HUES64 (cell line): ENCODE measurements at regions not wholly inside any gene's neighbourhood (a gene's known extent, or its start where the extent isn't known, plus 50 kb on each side); places are given as distances from the start of the nearest gene placed in this dataset.
A peak's percentile ranks its signal among the peaks of the same experiment; 100 is the strongest.

ENCODE experiments used
- H3K27ac ChIP-seq: 2 replicates; pipeline ENCODE4 v1.7.0; 2013; ENCODE audit warnings: low read depth, low read length, inconsistent platforms
- H3K27me3 ChIP-seq: 2 replicates; pipeline ENCODE4 v1.6.1; 2013; ENCODE audit warnings: mild to moderate bottlenecking, low read length; ENCODE audit not compliant: insufficient read depth
- H3K36me3 ChIP-seq: 2 replicates; pipeline ENCODE4 v1.6.1; 2013; ENCODE audit warnings: mild to moderate bottlenecking, low read length; ENCODE audit not compliant: insufficient read depth
- H3K4me1 ChIP-seq: 2 replicates; pipeline ENCODE4 v1.6.1; 2013; ENCODE audit warnings: mild to moderate bottlenecking, low read length, moderate library complexity; ENCODE audit not compliant: insufficient read depth
- H3K4me3 ChIP-seq: 2 replicates; pipeline ENCODE4 v1.5.1; 2013; ENCODE audit warnings: mild to moderate bottlenecking, low read length, moderate library complexity
- H3K9ac ChIP-seq: 2 replicates; pipeline ENCODE4 v1.6.1; 2013; ENCODE audit warnings: mild to moderate bottlenecking, low read depth, low read length
- H3K9me3 ChIP-seq: 2 replicates; pipeline ENCODE4 v1.6.1; 2013; ENCODE audit warnings: low read depth, low read length; ENCODE audit not compliant: insufficient read depth
- WGBS: fragments of 150-250, 120-280 bp; methylation state at CpG from one replicate; pipeline ENCODE4 v1.1.7; 2013; ENCODE audit warnings: missing lambda C conversion rate; 5-methylcytosine and 5-hydroxymethylcytosine counted together

DNA sequence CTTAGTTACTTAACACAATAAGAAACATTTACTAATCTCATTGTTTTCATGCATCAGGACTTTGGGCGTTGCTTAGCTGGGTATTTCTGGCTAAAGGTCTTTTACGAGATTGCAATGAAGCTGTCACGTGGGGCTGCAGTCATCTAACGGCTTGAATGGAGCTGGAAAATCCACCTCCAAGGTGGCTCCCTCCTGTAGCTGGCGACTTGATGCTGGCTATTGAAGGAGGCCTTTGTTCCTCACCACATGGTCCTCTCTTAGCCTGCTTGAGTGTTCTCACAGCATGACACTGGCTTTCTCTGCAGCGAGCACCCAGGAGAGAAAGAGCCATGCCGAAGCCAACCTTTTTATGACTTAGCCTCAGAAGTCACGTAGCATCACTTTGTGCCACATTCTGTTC, 92.0 kb downstream of the NHLRC3 start:
- Histone ChIP-seq H3K9me3 (no peaks in the 10 kb centered on the region), H3K36me3 (no peaks in the 10 kb centered on the region), H3K27me3 (no peaks in the 10 kb centered on the region), H3K4me1 (peaks cover 21% of the 10 kb centered on the region; the same call in 1 of the 2 replicates), H3K27ac (0 out of 2 replicates have a peak overlapping the region, but pooled peaks have one; percentile 14), H3K4me3 (no peak overlapping the region), H3K9ac (no peak overlapping the region)
- WGBS, result 63% methylated on average over 8 of the region's 8 CpGs

DNA sequence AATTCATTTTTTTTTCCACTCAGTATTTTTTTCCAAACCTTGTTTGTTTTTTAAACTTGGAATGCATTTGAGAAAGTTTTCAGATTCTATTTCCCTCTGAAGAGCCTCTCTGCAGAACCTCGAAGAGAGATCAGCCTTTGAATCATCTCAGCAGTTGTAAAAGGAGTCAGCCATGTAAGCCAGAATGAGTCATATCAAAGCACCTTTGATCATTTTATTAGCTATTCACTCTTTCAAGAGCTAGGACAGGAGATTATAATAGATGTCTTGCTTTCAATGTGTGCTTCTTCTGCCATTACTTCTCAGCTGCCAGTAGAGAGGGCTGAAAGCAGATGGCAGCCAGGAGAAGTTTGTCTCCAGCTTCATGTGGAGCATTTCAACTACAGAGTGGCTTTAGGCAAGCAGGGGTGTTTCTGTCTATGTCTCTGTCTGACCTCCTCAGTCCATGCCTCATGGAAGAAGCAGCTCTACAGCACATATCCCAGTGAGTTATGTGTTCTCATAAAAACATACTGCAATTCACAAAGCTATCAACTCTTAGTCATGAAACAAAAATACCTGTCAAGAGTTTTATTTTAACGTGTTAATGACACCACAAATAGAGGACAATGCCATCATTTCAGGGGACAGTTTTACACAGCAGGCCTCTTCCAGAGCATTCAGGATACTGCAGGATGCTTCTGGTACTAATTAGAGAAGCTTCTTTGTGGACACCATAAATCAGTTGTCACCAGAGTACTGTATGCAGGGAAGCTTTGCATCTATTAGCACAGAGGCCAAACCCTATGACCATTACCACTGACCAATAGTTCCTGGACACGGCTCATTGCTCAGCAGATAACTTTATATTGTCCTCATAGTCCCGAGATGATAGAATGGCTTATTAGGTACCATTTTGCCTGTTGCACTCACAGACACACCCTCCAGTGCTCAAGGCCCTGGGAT, 94.3 kb downstream of the NHLRC3 start:
- peaks cover 21% of the 10 kb centered on the region; the same call in 1 of the 2 replicates for H3K4me1 ChIP-seq
- no peak overlapping the region for H3K9ac ChIP-seq
- H3K4me3 ChIP-seq, result no peak overlapping the region
- no peaks in the 10 kb centered on the region for H3K9me3 ChIP-seq
- 90% methylated on average over 4 of the region's 4 CpGs for WGBS
- no peaks in the 10 kb centered on the region for H3K36me3 ChIP-seq
- H3K27me3 ChIP-seq, result no peaks in the 10 kb centered on the region
- H3K27ac ChIP-seq, result no peak overlapping the region

DNA sequence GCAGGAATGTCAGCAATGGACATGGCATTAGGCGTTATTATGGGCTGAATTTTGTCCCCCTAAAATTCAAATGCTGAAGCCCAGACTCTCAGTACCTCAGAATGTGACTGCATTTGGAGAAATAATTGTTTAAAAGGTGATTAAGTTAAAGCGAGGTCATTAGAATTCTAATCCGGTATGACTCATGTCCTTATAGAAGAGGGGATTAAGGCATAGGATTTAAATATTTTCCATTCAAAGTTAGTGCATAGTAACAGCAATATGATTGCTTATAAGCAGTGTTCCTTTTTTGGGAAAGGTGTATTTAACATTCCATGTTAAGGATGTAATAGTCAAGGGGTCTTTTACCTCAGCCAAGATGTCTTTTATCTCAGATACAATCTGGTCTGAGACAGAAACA, 95.5 kb downstream of the NHLRC3 start:
- WGBS, result 99% methylated on average over 3 of the region's 3 CpGs
- Histone ChIP-seq H3K36me3 (no peaks in the 10 kb centered on the region), H3K4me3 (no peak overlapping the region), H3K9ac (no peak overlapping the region), H3K27ac (no peak overlapping the region), H3K27me3 (no peaks in the 10 kb centered on the region), H3K4me1 (peaks cover 21% of the 10 kb centered on the region; the same call in 1 of the 2 replicates), H3K9me3 (no peaks in the 10 kb centered on the region)

DNA sequence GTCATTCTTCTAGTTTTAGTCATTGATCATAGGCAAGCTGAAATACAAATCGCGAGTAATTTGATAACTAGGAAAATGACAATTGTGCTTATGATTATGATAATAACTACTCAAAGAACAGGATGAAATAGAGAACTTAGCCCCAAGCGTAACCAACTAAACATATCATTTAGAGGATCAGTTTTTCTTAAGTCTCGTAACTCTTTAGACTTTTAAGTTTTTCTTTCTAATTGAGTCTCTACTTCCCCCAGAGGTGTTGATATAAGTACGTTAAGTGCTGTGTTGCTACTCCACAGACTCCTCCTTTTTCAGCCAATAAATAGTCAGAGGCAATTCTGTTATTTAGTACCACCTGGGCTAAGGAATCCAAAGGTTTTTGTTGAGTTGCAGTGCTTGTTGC, 96.3 kb downstream of the NHLRC3 start:
- H3K9ac ChIP-seq, result no peak overlapping the region
- H3K36me3 ChIP-seq, result no peaks in the 10 kb centered on the region
- H3K9me3 ChIP-seq, result no peaks in the 10 kb centered on the region
- no peak overlapping the region for H3K27ac ChIP-seq
- no peaks in the 10 kb centered on the region for H3K27me3 ChIP-seq
- H3K4me1 ChIP-seq, result peaks cover 21% of the 10 kb centered on the region; the same call in 1 of the 2 replicates
- WGBS, result 100% methylated on average over 2 of the region's 5 CpGs
- no peak overlapping the region for H3K4me3 ChIP-seq

DNA sequence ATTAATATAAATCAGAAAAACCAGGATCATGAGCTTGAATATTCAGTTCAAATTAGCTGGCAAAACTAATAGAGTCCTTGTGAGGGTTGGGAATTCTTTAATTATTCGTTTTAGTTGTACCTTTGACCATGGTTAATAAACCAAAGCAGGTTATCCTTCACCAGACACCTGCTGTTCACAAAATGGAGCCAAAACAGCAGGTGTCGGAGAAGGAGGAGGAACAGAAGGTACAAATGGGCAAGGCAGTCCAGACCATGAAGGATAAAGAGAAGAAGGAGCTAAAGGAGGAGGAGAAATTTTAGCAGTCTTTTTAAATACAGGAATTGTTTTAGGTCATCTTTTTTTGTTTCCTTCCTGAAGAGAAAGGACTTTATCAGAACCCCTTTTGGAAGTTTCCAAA, 106.1 kb downstream of the NHLRC3 start:
- Histone ChIP-seq H3K9me3 (no peaks in the 10 kb centered on the region), H3K4me1 (peaks cover 8% of the 10 kb centered on the region; the same call in 1 of the 2 replicates), H3K27me3 (peaks cover 9% of the 10 kb centered on the region; the same call in 1 of the 2 replicates), H3K9ac (no peak overlapping the region), H3K4me3 (no peak overlapping the region), H3K36me3 (no peaks in the 10 kb centered on the region), H3K27ac (no peak overlapping the region)
- 71% methylated on average over 2 of the region's 2 CpGs for WGBS

DNA sequence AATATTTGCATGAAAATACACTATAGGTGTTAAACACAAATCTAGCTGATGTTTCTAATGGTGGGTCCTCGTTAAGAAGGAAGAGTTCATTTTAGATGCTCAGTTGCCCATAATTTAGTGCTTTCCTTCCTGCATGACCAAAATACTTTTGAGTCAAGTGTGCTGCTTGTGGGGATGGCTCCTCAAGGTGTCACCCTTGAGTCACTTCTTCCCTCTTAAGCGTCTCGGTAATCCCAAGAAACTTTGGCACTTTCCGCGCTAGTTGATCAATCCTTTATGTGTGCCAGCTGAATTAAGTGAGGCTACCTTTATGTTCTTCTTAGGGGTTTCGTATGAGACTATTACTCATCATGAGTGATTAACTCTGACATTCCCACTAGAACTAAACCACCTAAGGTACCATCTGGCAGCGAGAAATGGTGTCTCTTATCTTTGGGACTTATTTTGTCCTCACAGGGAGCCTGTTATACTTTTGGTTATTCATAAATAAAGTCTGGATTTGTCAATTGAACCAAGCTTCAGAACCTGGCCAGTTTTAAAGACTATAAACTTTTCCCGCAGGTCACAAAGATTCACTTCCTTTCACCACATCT, 106.8 kb downstream of the NHLRC3 start:
- whole genome bisulfite sequencing, result 40% methylated on average over 8 of the region's 8 CpGs
- H3K36me3 ChIP-seq, result no peaks in the 10 kb centered on the region
- peaks cover 9% of the 10 kb centered on the region; the same call in 1 of the 2 replicates for H3K27me3 ChIP-seq
- H3K27ac ChIP-seq, result no peak overlapping the region
- no peak overlapping the region for H3K9ac ChIP-seq
- H3K9me3 ChIP-seq, result no peaks in the 10 kb centered on the region
- no peak overlapping the region for H3K4me3 ChIP-seq
- H3K4me1 ChIP-seq, result peaks cover 8% of the 10 kb centered on the region; the same call in 1 of the 2 replicates

DNA sequence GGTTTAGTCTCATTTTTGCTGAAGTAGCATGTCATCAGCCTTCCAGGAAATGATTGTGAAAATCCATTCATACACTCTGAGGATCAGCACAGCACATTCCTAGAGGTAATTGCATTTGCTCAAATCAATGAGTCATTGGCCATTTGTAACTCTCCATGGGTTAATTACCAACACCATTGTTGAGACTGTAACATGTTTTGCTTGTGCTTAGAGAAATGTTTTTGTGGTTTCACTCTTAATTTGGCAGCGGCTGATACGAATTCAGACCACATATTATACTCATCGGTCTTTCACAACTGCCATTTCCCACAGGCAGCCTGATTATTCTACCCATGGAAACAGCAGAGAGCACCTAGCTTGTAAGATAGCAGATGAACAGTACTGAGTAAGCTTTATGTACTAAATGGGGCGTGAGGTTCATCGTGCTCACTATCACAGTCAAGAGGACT, 110.3 kb downstream of the NHLRC3 start:
- Histone ChIP-seq H3K27ac (no peak overlapping the region; the same call in 1 of the 2 replicates), H3K4me1 (peaks cover 8% of the 10 kb centered on the region; the same call in 1 of the 2 replicates), H3K27me3 (peaks cover 9% of the 10 kb centered on the region; the same call in 1 of the 2 replicates), H3K4me3 (no peak overlapping the region), H3K36me3 (no peaks in the 10 kb centered on the region), H3K9ac (no peak overlapping the region), H3K9me3 (no peaks in the 10 kb centered on the region)
- 85% methylated on average over 5 of the region's 5 CpGs for WGBS

DNA sequence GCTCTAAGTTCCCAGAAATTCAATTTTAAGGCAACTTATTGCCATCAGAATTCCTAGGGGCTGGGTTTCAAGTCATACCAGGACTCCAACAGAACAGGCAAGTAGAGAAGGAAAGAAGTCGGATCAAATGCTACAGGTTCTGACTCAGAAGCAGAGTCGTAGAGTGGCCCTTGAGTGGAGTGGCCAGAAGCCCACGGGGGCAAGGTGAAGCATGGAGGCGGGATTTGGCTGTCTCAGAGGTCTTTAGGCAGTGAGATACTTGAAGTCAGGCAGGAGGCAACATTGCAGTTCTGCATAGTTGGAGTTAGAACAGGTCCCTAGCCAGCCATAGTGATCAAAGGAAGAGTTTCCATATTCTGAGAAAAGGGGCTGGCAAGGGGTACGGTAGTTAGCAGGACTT, 111.6 kb downstream of the NHLRC3 start:
- no peak overlapping the region for H3K9ac ChIP-seq
- 88% methylated on average over 5 of the region's 5 CpGs for WGBS
- peaks cover 9% of the 10 kb centered on the region; the same call in 1 of the 2 replicates for H3K27me3 ChIP-seq

DNA sequence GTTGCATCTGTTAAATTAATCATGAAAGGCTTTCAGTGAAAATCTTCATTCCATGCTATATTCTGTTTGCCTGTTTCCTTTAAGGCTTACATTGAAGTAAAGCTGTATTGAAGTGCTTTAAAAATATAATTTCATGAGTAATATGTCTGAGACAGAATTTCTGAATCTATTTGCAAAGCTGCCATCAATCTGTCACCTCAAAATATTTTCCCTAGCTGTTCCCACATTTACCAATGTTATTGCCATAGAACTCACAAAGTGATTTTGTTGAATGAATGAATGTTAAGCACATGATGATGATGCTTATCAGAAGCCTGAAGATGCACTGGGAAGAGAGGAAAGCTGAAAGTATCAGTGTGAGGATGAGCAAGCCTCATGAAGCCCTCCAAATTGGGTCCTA, 115.8 kb downstream of the NHLRC3 start:
- Histone ChIP-seq H3K27ac (no peak overlapping the region), H3K9me3 (no peaks in the 10 kb centered on the region), H3K9ac (no peak overlapping the region), H3K4me3 (no peak overlapping the region), H3K4me1 (peaks cover 2% of the 10 kb centered on the region; the same call in 1 of the 2 replicates), H3K27me3 (no peaks in the 10 kb centered on the region), H3K36me3 (no peaks in the 10 kb centered on the region)

More for the DNA sequence above, 111.6 kb downstream of the NHLRC3 start:
- Histone ChIP-seq H3K36me3 (no peaks in the 10 kb centered on the region), H3K9me3 (no peaks in the 10 kb centered on the region), H3K4me3 (no peak overlapping the region), H3K4me1 (peaks cover 8% of the 10 kb centered on the region; the same call in 1 of the 2 replicates), H3K27ac (no peak overlapping the region)

DNA sequence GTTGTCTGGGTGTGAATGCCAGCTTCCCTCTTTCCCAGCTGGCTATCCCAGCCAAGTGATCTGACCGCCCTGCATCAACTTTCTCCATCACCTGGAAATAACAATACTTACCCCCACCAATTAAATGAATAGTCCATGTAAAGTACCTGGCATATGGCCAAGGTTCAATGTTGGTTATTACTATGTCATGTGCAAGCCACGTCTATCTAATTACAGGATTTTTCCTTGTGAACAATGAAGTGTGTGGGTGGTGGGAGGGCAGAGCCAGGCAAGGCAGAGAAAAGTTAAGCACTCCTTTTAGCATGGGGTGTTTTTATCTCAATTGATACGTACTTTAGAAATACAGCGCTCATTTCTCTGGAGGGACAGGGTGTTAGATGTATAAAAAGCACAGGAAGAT, 121.1 kb downstream of the NHLRC3 start:
- WGBS, result 96% methylated on average over 4 of the region's 4 CpGs
- no peak overlapping the region for H3K27ac ChIP-seq
- no peaks in the 10 kb centered on the region for H3K27me3 ChIP-seq
- H3K36me3 ChIP-seq, result no peaks in the 10 kb centered on the region
- H3K4me3 ChIP-seq, result no peak overlapping the region
- H3K9ac ChIP-seq, result no peak overlapping the region
- H3K4me1 ChIP-seq, result no peaks in the 10 kb centered on the region
- no peaks in the 10 kb centered on the region for H3K9me3 ChIP-seq

DNA sequence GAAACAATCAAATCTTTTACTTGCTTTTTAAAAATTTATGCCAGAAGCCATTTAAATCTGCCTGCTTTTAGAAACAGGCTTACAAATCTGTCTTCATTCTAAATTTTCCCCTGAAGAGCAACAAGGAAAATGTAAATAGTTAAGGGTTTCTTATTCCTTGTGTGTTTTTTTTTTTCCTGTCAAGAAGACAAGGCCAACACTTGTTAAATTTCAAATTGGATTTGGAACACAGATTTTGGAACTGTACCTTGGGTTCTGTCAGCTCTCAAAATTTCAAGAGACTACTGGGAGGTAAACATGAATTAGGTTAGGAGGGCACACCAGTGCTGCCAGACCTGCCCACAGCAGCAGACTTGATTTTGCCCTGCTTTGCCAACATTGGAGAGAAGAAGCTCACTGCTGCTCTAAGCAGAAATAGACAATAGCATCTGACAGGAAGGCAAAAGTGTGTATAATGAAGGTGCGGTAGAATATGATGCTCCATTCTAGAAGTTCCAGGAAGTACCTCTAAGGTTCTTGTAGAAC, 121.7 kb downstream of the NHLRC3 start:
- H3K9ac ChIP-seq, result no peak overlapping the region
- H3K27ac ChIP-seq, result no peak overlapping the region
- H3K4me1 ChIP-seq, result no peaks in the 10 kb centered on the region
- 96% methylated on average over 1 of the region's 1 CpG for WGBS
- no peak overlapping the region for H3K4me3 ChIP-seq
- H3K36me3 ChIP-seq, result no peaks in the 10 kb centered on the region
- no peaks in the 10 kb centered on the region for H3K9me3 ChIP-seq
- H3K27me3 ChIP-seq, result no peaks in the 10 kb centered on the region
